ENCODE measurements at regions not wholly inside any gene's neighbourhood (a gene's known extent, or its start where the extent isn't known, plus 50 kb on each side); places are given as distances from the start of the nearest gene placed in this dataset.

GRCh38 chr6:22921828-22922227, 352.5 kb downstream of the HDGFL1 start:
- no peak overlapping the region for H3K4me2 ChIP-seq
- H3K4me3 ChIP-seq: no peak overlapping the region
- TF ChIP-seq CHD4 (IDR thresholded peaks at IDR 0.05; ENCODE audit: borderline replicate concordance) (no peak), KDM1A (IDR thresholded peaks at IDR 0.05; ENCODE audit: low read depth) (no peak)
- H3K9me3 ChIP-seq: no peaks in the 10 kb centered on the region
- H3K27ac ChIP-seq: no peak overlapping the region
- 53% methylated on average over 2 of the region's 2 CpGs for WGBS (ENCODE audit: missing lambda C conversion rate)
- DNase-seq (ENCODE audit: low read depth in 1 of 2, low spot score in 1 of 2) (no peak), FAIRE-seq (no peak), ATAC-seq (no peak)
- ChIA-PET POLR2A (no interaction called here), CTCF (no interaction called here)
- H3K4me1 ChIP-seq: no peaks in the 10 kb centered on the region

GRCh38 chr6:22925304-22925835, 356.0 kb downstream of the HDGFL1 start:
- 43% methylated on average over 2 of the region's 2 CpGs for WGBS (ENCODE audit: missing lambda C conversion rate)
- CTCF ChIA-PET: no interaction called here
- H3K9me3 ChIP-seq: no peaks in the 10 kb centered on the region
- no peak overlapping the region for H3K4me2 ChIP-seq
- TF ChIP-seq HMGXB4 (CRISPR knock-in tag; IDR thresholded peaks at IDR 0.05; ENCODE audit: borderline replicate concordance) (no peak), MAFK (IDR thresholded peaks at IDR 0.05; ENCODE audit: partially characterized antibody) (no peak), GATA3 (IDR thresholded peaks at IDR 0.05; ENCODE audit: borderline replicate concordance) (no peak), CBX8 (IDR thresholded peaks at IDR 0.05) (no peak)
- H3K4me1 ChIP-seq: no peaks in the 10 kb centered on the region
- POLR2A ChIA-PET: no interaction called here
- no peak for DNase-seq (ENCODE audit: low read depth in 1 of 2, low spot score in 1 of 2)
- H3K27ac ChIP-seq: no peak overlapping the region
- FAIRE-seq: no peak
- no peak for ATAC-seq
- no peak overlapping the region for H3K4me3 ChIP-seq

GRCh38 chr6:22925920-22926789, 356.8 kb downstream of the HDGFL1 start:
- CTCF ChIA-PET: no interaction called here
- H3K27ac ChIP-seq: no peak overlapping the region
- 41% methylated on average over 4 of the region's 4 CpGs for WGBS (ENCODE audit: missing lambda C conversion rate)
- no peak for TF ChIP-seq EHMT2 (IDR thresholded peaks at IDR 0.05; ENCODE audit: low read depth)
- TF ChIP-seq MAFK (IDR thresholded peaks at IDR 0.05; ENCODE audit: partially characterized antibody): no peak
- TF ChIP-seq POLR2A (IDR thresholded peaks at IDR 0.05; ENCODE audit: low read length): no peak
- no peak for TF ChIP-seq HOXA7 (CRISPR knock-in tag; IDR thresholded peaks at IDR 0.05)
- no peak for TF ChIP-seq CTCF (IDR thresholded peaks at IDR 0.05)
- TF ChIP-seq RCOR1 (IDR thresholded peaks at IDR 0.05; ENCODE audit: low read depth, low read length): no peak
- TF ChIP-seq FOSB (CRISPR knock-in tag; IDR thresholded peaks at IDR 0.05): no peak
- no peak for TF ChIP-seq FOSL2 (IDR thresholded peaks at IDR 0.05)
- TF ChIP-seq FOSL2 (CRISPR knock-in tag; IDR thresholded peaks at IDR 0.05): no peak
- TF ChIP-seq BCL3 (IDR thresholded peaks at IDR 0.05): no peak
- TF ChIP-seq E2F6 (IDR thresholded peaks at IDR 0.05; ENCODE audit: borderline replicate concordance, low read depth): no peak
- no peak for TF ChIP-seq CBX8 (IDR thresholded peaks at IDR 0.05)
- no peak for TF ChIP-seq ZNF302 (CRISPR knock-in tag; IDR thresholded peaks at IDR 0.05)
- no peak for TF ChIP-seq CEBPB (IDR thresholded peaks at IDR 0.05)
- no peak for TF ChIP-seq USF2 (IDR thresholded peaks at IDR 0.05)
- no peak for TF ChIP-seq POLR2AphosphoS2 (conservative IDR thresholded peaks at IDR 0.05; ENCODE audit: low read length)
- TF ChIP-seq NFE2L2 (conservative IDR thresholded peaks at IDR 0.05; ENCODE audit: low read length): no peak
- TF ChIP-seq HMGXB4 (CRISPR knock-in tag; IDR thresholded peaks at IDR 0.05; ENCODE audit: borderline replicate concordance): no peak
- TF ChIP-seq HEYL (CRISPR knock-in tag; IDR thresholded peaks at IDR 0.05): no peak
- no peak for TF ChIP-seq HES2 (IDR thresholded peaks at IDR 0.05)
- no peak for TF ChIP-seq GATA3 (IDR thresholded peaks at IDR 0.05; ENCODE audit: borderline replicate concordance)
- H3K9me3 ChIP-seq: no peaks in the 10 kb centered on the region
- H3K4me1 ChIP-seq: no peaks in the 10 kb centered on the region
- no peak for FAIRE-seq
- POLR2A ChIA-PET: no interaction called here
- no peak overlapping the region for H3K4me3 ChIP-seq
- ATAC-seq: no peak
- no peak overlapping the region for H3K4me2 ChIP-seq
- no peak for DNase-seq (ENCODE audit: low read depth in 1 of 2, low spot score in 1 of 2)

Data from A549 (cell line).